GM18498 (cell line): ENCODE measurements at regions not wholly inside any gene's neighbourhood (a gene's known extent, or its start where the extent isn't known, plus 50 kb on each side); places are given as distances from the start of the nearest gene placed in this dataset.
"Not testable (repeated sequence)": the region's sequence is repeated elsewhere in the genome, so short reads cannot be mapped to it uniquely, and the experiment has no call there.

Experiments used
- ATAC-seq: cut with Tn5 transposase; IDR thresholded peaks from one replicate; pipeline ENCODE4 v1.9.1; 2021; ENCODE audit warnings: mild to moderate bottlenecking, moderate library complexity; ENCODE audit not compliant: unreplicated experiment

GRCh38 chr18:71130351-71130750, 841.5 kb downstream of the SOCS6 start:
- ATAC-seq, result no peak

- ATAC-seq, result no peak
Observed at GRCh38 chr18:71125581-71125980, 836.7 kb downstream of the SOCS6 start.

GRCh38 chr18:71116535-71116934, 827.7 kb downstream of the SOCS6 start:
- no peak for ATAC-seq

GRCh38 chr18:71115261-71115660, 826.4 kb downstream of the SOCS6 start:
- ATAC-seq, result no peak

GRCh38 chr18:71114550-71115210, 825.8 kb downstream of the SOCS6 start:
- no peak for ATAC-seq

- ATAC-seq, result no peak
Observed at GRCh38 chr18:71107244-71107643, 818.4 kb downstream of the SOCS6 start.

GRCh38 chr18:71106701-71107100, 817.9 kb downstream of the SOCS6 start:
- ATAC-seq, result no peak

GRCh38 chr18:71105994-71106546, 817.2 kb downstream of the SOCS6 start:
- no peak for ATAC-seq

- no peak for ATAC-seq
Observed at GRCh38 chr18:71105078-71105819, 816.4 kb downstream of the SOCS6 start.

GRCh38 chr18:71079606-71080005, 790.8 kb downstream of the SOCS6 start:
- no peak for ATAC-seq

- ATAC-seq, result no peak
Observed at GRCh38 chr18:71077451-71077850, 788.6 kb downstream of the SOCS6 start.

- no peak for ATAC-seq
Observed at GRCh38 chr18:71075147-71075546, 786.3 kb downstream of the SOCS6 start.

- ATAC-seq, result no peak
Observed at GRCh38 chr18:71068338-71068737, 779.5 kb downstream of the SOCS6 start.

GRCh38 chr18:71049893-71050292, 761.0 kb downstream of the SOCS6 start:
- ATAC-seq, result no peak

GRCh38 chr18:71047882-71048281, 759.0 kb downstream of the SOCS6 start:
- ATAC-seq, result no peak

GRCh38 chr18:71045331-71046065, 756.7 kb downstream of the SOCS6 start:
- ATAC-seq, result no peak

- ATAC-seq, result no peak
Observed at GRCh38 chr18:71040161-71040560, 751.3 kb downstream of the SOCS6 start.

- ATAC-seq, result no peak
Observed at GRCh38 chr18:71038196-71038595, 749.4 kb downstream of the SOCS6 start.

GRCh38 chr18:71036783-71037182, 747.9 kb downstream of the SOCS6 start:
- ATAC-seq, result no peak

GRCh38 chr18:71031296-71032191, 742.7 kb downstream of the SOCS6 start:
- not testable (repeated sequence) for ATAC-seq
